ENCODE measurements at regions not wholly inside any gene's neighbourhood (a gene's known extent, or its start where the extent isn't known, plus 50 kb on each side); places are given as distances from the start of the nearest gene placed in this dataset.

DNA sequence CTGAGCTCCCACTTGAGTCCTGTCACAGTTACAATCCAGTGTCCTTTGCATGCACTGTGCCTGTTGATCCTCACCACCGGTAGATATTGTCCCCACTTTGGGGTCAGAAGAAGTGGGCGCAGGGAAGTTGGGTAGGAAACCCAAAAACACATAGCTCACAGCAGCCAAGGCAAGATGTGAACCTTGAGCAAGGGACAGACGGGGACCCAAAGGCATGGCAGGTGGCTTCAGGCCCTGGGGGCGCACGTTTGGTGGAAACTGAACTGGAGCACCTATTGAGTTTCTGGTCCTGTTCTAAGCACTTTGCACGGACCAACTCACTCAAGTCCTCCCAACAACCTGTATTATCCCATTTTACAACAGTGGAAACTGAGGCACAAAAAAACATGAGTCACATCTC is 82.8 kb upstream of the ZNF716 start:
- Mint-ChIP-seq H3K4me3 (no peak overlapping the region), H3K27ac (no peak overlapping the region), H3K27me3 (no peaks in the 10 kb centered on the region), H3K9me3 (ENCODE audit: insufficient read depth) (peaks cover 12% of the 10 kb centered on the region), H3K4me1 (no peaks in the 10 kb centered on the region)
- DNase-seq (no peak), ATAC-seq (ENCODE audit: low read depth) (no peak)
- Histone ChIP-seq H3K27me3 (replicated peaks in 1 of 4; ENCODE audit: control extremely low read depth in 1 of 4, control insufficient read depth in 3 of 4, insufficient read depth in 4 of 4, low read length in 3 of 4) (no peaks in the 10 kb centered on the region), H3K27ac (ENCODE audit: low read length in 2 of 2) (no peak overlapping the region), H3K4me2 (replicated peaks; ENCODE audit: low read depth, low read length, poor library complexity, severe bottlenecking) (no peak overlapping the region), H3K36me3 (replicated peaks in 1 of 2; ENCODE audit: control extremely low read depth in 1 of 2, control insufficient read depth in 1 of 2, extremely low read depth in 1 of 2, insufficient read depth in 2 of 2, low read length in 1 of 2) (no peaks in the 10 kb centered on the region), H3K4me1 (ENCODE audit: control insufficient read depth in 2 of 2, insufficient read depth in 2 of 2, low read length in 2 of 2) (no peaks in the 10 kb centered on the region), H4K20me1 (ENCODE audit: control insufficient read depth, insufficient read depth, low read length, poor library complexity, severe bottlenecking) (no peaks in the 10 kb centered on the region), H3K9ac (ENCODE audit: low read length) (no peak overlapping the region), H3K4me3 (ENCODE audit: control extremely low read depth in 1 of 5, extremely low read depth in 1 of 5, insufficient read depth in 1 of 5, low read depth in 2 of 5, low read length in 4 of 5) (no peak overlapping the region), H2AFZ (ENCODE audit: insufficient read depth, low read depth, low read length, poor library complexity, severe bottlenecking) (no peak overlapping the region), H3K79me2 (ENCODE audit: control insufficient read depth, insufficient read depth, low read length) (no peaks in the 10 kb centered on the region), H3K9me3 (ENCODE audit: control extremely low read depth in 1 of 3, control insufficient read depth in 2 of 3, insufficient read depth in 1 of 3, low read length in 2 of 3) (peaks cover 0 to 74% (median 0%) of the 10 kb centered on the region in 3 donors)
- TF ChIP-seq EZH2 (IDR thresholded peaks at IDR 0.05; ENCODE audit: borderline replicate concordance, insufficient read depth, low read depth, low read length, poor library complexity, severe bottlenecking) (no peak), CTCF (IDR thresholded peaks at IDR 0.05) (no peak)
- intact Hi-C loops (cut with micrococcal nuclease): no loop called here
- WGBS (ENCODE audit: insufficient coverage): 86% methylated on average over 6 of the region's 6 CpGs
- POLR2A ChIA-PET: no interaction called here
- CTCF ChIA-PET: no interaction called here

DNA sequence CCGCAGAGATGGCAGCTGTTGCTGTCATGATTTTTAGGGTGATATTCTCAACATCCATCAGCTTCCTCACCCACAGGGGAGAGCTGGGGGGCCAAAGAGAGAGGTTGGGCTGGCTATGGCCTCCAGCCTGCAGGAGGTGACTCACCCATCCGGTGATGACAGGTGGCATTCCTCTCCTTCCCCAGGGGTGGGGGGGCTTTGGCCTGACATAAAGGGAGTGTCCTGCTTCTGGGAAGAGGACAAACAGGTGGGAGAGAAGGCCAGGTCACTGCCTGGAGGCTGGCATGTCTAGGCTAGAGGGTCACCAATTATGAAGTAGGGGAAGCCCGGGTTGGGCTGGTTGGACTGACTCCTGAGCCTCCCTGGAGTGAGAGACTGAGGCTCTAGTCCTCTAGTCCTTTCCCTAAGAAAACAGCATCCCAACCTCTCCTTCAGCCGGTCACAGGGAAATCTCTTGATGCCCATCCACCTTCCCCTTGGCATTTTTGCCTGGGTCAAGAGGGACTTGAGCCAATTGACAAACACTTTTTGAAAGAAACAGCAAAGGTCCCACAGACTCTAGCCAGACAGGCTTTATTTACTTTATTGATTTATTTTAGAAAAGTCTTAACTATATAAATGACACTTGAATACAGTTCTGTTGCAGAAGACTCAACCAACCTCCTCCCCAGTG is 79.8 kb upstream of the ZNF716 start:
- ChIA-PET CTCF (no interaction called here), POLR2A (no interaction called here)
- H4K20me1 ChIP-seq (ENCODE audit: control insufficient read depth, insufficient read depth, low read length, poor library complexity, severe bottlenecking): no peaks in the 10 kb centered on the region
- Mint-ChIP-seq H3K4me3 (no peak overlapping the region), H3K27me3 (no peaks in the 10 kb centered on the region), H3K27ac (no peak overlapping the region), H3K4me1 (no peaks in the 10 kb centered on the region), H3K9me3 (ENCODE audit: insufficient read depth) (peaks cover 14% of the 10 kb centered on the region)
- DNase-seq (no peak), ATAC-seq (ENCODE audit: low read depth) (no peak)
- TF ChIP-seq CTCF (IDR thresholded peaks at IDR 0.05) (no peak), EZH2 (IDR thresholded peaks at IDR 0.05; ENCODE audit: borderline replicate concordance, insufficient read depth, low read depth, low read length, poor library complexity, severe bottlenecking) (no peak)
- no peaks in the 10 kb centered on the region for H3K27me3 ChIP-seq (replicated peaks in 1 of 4; ENCODE audit: control extremely low read depth in 1 of 4, control insufficient read depth in 3 of 4, insufficient read depth in 4 of 4, low read length in 3 of 4)
- no peak overlapping the region for H3K4me2 ChIP-seq (replicated peaks; ENCODE audit: low read depth, low read length, poor library complexity, severe bottlenecking)
- no peak overlapping the region for H3K27ac ChIP-seq (ENCODE audit: low read length in 2 of 2)
- no peak overlapping the region for H3K4me3 ChIP-seq (ENCODE audit: control extremely low read depth in 1 of 5, extremely low read depth in 1 of 5, insufficient read depth in 1 of 5, low read depth in 2 of 5, low read length in 4 of 5)
- no peaks in the 10 kb centered on the region for H3K4me1 ChIP-seq (ENCODE audit: control insufficient read depth in 2 of 2, insufficient read depth in 2 of 2, low read length in 2 of 2)
- no peaks in the 10 kb centered on the region for H3K36me3 ChIP-seq (replicated peaks in 1 of 2; ENCODE audit: control extremely low read depth in 1 of 2, control insufficient read depth in 1 of 2, extremely low read depth in 1 of 2, insufficient read depth in 2 of 2, low read length in 1 of 2)
- H2AFZ ChIP-seq (ENCODE audit: insufficient read depth, low read depth, low read length, poor library complexity, severe bottlenecking): no peak overlapping the region
- intact Hi-C loops (cut with micrococcal nuclease): no loop called here
- peaks cover 0 to 67% (median 13%) of the 10 kb centered on the region in 3 donors for H3K9me3 ChIP-seq (ENCODE audit: control extremely low read depth in 1 of 3, control insufficient read depth in 2 of 3, insufficient read depth in 1 of 3, low read length in 2 of 3)
- H3K9ac ChIP-seq (ENCODE audit: low read length): no peak overlapping the region
- WGBS (ENCODE audit: insufficient coverage): 67% methylated on average over 2 of the region's 4 CpGs
- no peaks in the 10 kb centered on the region for H3K79me2 ChIP-seq (ENCODE audit: control insufficient read depth, insufficient read depth, low read length)
